Endodermal cell (in vitro differentiated cells): ENCODE measurements at regions not wholly inside any gene's neighbourhood (a gene's known extent, or its start where the extent isn't known, plus 50 kb on each side); places are given as distances from the start of the nearest gene placed in this dataset.

Source experiments
- DNase-seq: peaks from one replicate; pipeline ENCODE4 v3.0.0-alpha.2; 2017
- H3K27ac ChIP-seq: 2 replicates; pipeline ENCODE4 v1.5.1; 2013; ENCODE audit warnings: mild to moderate bottlenecking, low read depth, low read length, moderate library complexity
- H3K27me3 ChIP-seq: 2 replicates; pipeline ENCODE4 v1.6.1; 2013; ENCODE audit warnings: mild to moderate bottlenecking, low read length, moderate library complexity; ENCODE audit not compliant: insufficient read depth, control insufficient read depth, poor library complexity, severe bottlenecking
- H3K36me3 ChIP-seq: 2 replicates; pipeline ENCODE4 v1.7.0; 2013; ENCODE audit warnings: mild to moderate bottlenecking, low read length, moderate library complexity; ENCODE audit not compliant: control insufficient read depth, insufficient read depth
- H3K4me1 ChIP-seq: one replicate; pipeline ENCODE4 v1.7.0; 2013; ENCODE audit warnings: low read length; ENCODE audit not compliant: control insufficient read depth, insufficient read depth
- H3K4me3 ChIP-seq: 2 replicates; pipeline ENCODE4 v1.5.1; 2013; ENCODE audit warnings: mild to moderate bottlenecking, low read length, moderate library complexity
- H3K9ac ChIP-seq: 2 replicates; pipeline ENCODE4 v1.6.1; 2013; ENCODE audit warnings: mild to moderate bottlenecking, low read length, moderate library complexity; ENCODE audit not compliant: poor library complexity, severe bottlenecking; ENCODE audit errors: extremely low read depth
- H3K9me3 ChIP-seq: 2 replicates; pipeline ENCODE4 v1.6.1; 2013; ENCODE audit warnings: mild to moderate bottlenecking, low read length, moderate library complexity; ENCODE audit not compliant: control insufficient read depth
- H3K27ac Mint-ChIP-seq: 2 replicates; pipeline ENCODE4 v1.8.0; 2020; ENCODE audit warnings: mixed read lengths
- H3K27me3 Mint-ChIP-seq: 2 replicates; pipeline ENCODE4 v1.8.0; 2021; ENCODE audit warnings: mild to moderate bottlenecking, mixed read lengths; ENCODE audit not compliant: insufficient read depth
- H3K36me3 Mint-ChIP-seq: 2 replicates; pipeline ENCODE4 v1.8.0; 2020; ENCODE audit warnings: low read depth, mixed read lengths
- H3K4me1 Mint-ChIP-seq: 2 replicates; pipeline ENCODE4 v1.8.0; 2020; ENCODE audit warnings: mixed read lengths
- H3K4me3 Mint-ChIP-seq: 2 replicates; pipeline ENCODE4 v1.8.0; 2020; ENCODE audit warnings: mild to moderate bottlenecking, moderate library complexity, mixed read lengths
- H3K9me3 Mint-ChIP-seq: 2 replicates; pipeline ENCODE4 v1.8.0; 2020; ENCODE audit warnings: mild to moderate bottlenecking, mixed read lengths
- CTCF ChIP-seq: fragments of 200-600 bp; sonication (generic); conservative IDR thresholded peaks from 2 replicates; pipeline ENCODE4 v1.5.0; 2021; ENCODE audit warnings: antibody characterized with exemption, mild to moderate bottlenecking
- WGBS, 2 experiments: methylation state at CpG; one replicate each; pipeline versions ENCODE4 v1.1.5 to v1.1.7; 2013; ENCODE audit warnings: missing lambda C conversion rate in 2 of 2, mixed read lengths in 1 of 2; ENCODE audit not compliant: insufficient coverage in 1 of 2, insufficient read length in 1 of 2; 5-methylcytosine and 5-hydroxymethylcytosine counted together

GRCh38 chr12:60195483-60195882 lies 599.7 kb downstream of the SLC16A7 start:
- Histone ChIP-seq H3K27ac (no peak overlapping the region), H3K9ac (no peak overlapping the region), H3K4me1 (no peaks in the 10 kb centered on the region), H3K36me3 (no peaks in the 10 kb centered on the region), H3K27me3 (no peaks in the 10 kb centered on the region), H3K9me3 (no peaks in the 10 kb centered on the region), H3K4me3 (no peak overlapping the region)
- no peak overlapping the region for H3K27ac Mint-ChIP-seq
- no peak for DNase-seq
- H3K9me3 Mint-ChIP-seq: no peaks in the 10 kb centered on the region
- H3K4me3 Mint-ChIP-seq: no peak overlapping the region
- TF ChIP-seq CTCF: no peak
- no peaks in the 10 kb centered on the region for H3K27me3 Mint-ChIP-seq
- 90% methylated on average over 1 of the region's 1 CpG; no CpG with 5 or more reads in 1 of the 2 experiments for WGBS, 2 experiments
- no peaks in the 10 kb centered on the region for H3K36me3 Mint-ChIP-seq
- H3K4me1 Mint-ChIP-seq: peaks cover 12% of the 10 kb centered on the region

- no peaks in the 10 kb centered on the region for H3K36me3 Mint-ChIP-seq
- 94 to 100% methylated on average over 2 to 10 of the region's 10 CpGs for WGBS, 2 experiments
- H3K4me3 ChIP-seq: no peak overlapping the region
- no peak overlapping the region for H3K4me3 Mint-ChIP-seq
- H3K27ac Mint-ChIP-seq: no peak overlapping the region
- H3K9ac ChIP-seq: no peak overlapping the region
- no peaks in the 10 kb centered on the region for H3K27me3 Mint-ChIP-seq
- DNase-seq: no peak
- no peaks in the 10 kb centered on the region for H3K9me3 Mint-ChIP-seq
- H3K36me3 ChIP-seq: no peaks in the 10 kb centered on the region
- H3K9me3 ChIP-seq: no peaks in the 10 kb centered on the region
- peaks cover 12% of the 10 kb centered on the region for H3K4me1 Mint-ChIP-seq
- H3K27ac ChIP-seq: no peak overlapping the region
- no peaks in the 10 kb centered on the region for H3K27me3 ChIP-seq
- H3K4me1 ChIP-seq: no peaks in the 10 kb centered on the region
- no peak for TF ChIP-seq CTCF
These were observed 600.5 kb downstream of the SLC16A7 start for GRCh38 chr12:60196366-60196765.

GRCh38 chr12:60197589-60197988 lies 601.8 kb downstream of the SLC16A7 start:
- no peaks in the 10 kb centered on the region for H3K9me3 ChIP-seq
- H3K27me3 ChIP-seq: no peaks in the 10 kb centered on the region
- no peak overlapping the region for H3K4me3 ChIP-seq
- H3K4me3 Mint-ChIP-seq: no peak overlapping the region
- no peak overlapping the region for H3K27ac Mint-ChIP-seq
- 94% methylated on average over 2 of the region's 2 CpGs; no CpG with 5 or more reads in 1 of the 2 experiments for WGBS, 2 experiments
- H3K9ac ChIP-seq: no peak overlapping the region
- H3K27me3 Mint-ChIP-seq: no peaks in the 10 kb centered on the region
- no peak overlapping the region for H3K27ac ChIP-seq
- DNase-seq: no peak
- peaks cover 12% of the 10 kb centered on the region for H3K4me1 Mint-ChIP-seq
- H3K36me3 Mint-ChIP-seq: no peaks in the 10 kb centered on the region
- H3K36me3 ChIP-seq: no peaks in the 10 kb centered on the region
- H3K4me1 ChIP-seq: no peaks in the 10 kb centered on the region
- no peak for TF ChIP-seq CTCF
- H3K9me3 Mint-ChIP-seq: no peaks in the 10 kb centered on the region
